Adrenal gland (tissue), 9 donors: ENCODE measurements at regions not wholly inside any gene's neighbourhood (a gene's known extent, or its start where the extent isn't known, plus 50 kb on each side); places are given as distances from the start of the nearest gene placed in this dataset.

Experiments used
- DNase-seq, 7 donors: peaks; one replicate each; pipeline ENCODE4 v3.0.0-alpha.2; 2019 to 2020
- H3K27ac ChIP-seq, 5 donors: fragments of 200-600 bp; sonication (generic) in 4 of 5; 1 replicate in 3 of 5; 2 replicates in 2 of 5; pipeline versions ENCODE4 v1.5.1 to v1.8.0; 2016 to 2020; ENCODE audit warnings: mild to moderate bottlenecking in 1 of 5
- H3K27me3 ChIP-seq: fragments of 200-600 bp; 2 replicates; pipeline ENCODE4 v1.8.0; 2021
- H3K36me3 ChIP-seq, 2 donors: fragments of 200-600 bp; replicated peaks in 1 of 2; 1 replicate in 1 of 2; 2 replicates in 1 of 2; pipeline versions ENCODE4 v1.5.1 to v1.8.0; 2018 to 2022
- H3K4me1 ChIP-seq, 2 donors: fragments of 200-600 bp; replicated peaks in 1 of 2; 1 replicate in 1 of 2; 2 replicates in 1 of 2; pipeline versions ENCODE4 v1.5.1 to v1.8.0; 2018 to 2021
- H3K4me3 ChIP-seq, 4 donors: fragments of 200-600 bp; sonication (generic) in 3 of 4; one replicate each; pipeline ENCODE4 v1.5.1; 2016 to 2018
- H3K9me3 ChIP-seq, 3 donors: fragments of 200-600 bp; sonication (generic) in 1 of 3; replicated peaks in 1 of 3; 1 replicate in 2 of 3; 2 replicates in 1 of 3; pipeline versions ENCODE4 v1.5.1 to v1.8.0; 2016 to 2021
- POLR2A ChIP-seq, 2 donors: fragments of 450-650 bp; IDR thresholded peaks; one replicate each; pipeline ENCODE4 v1.6.1; 2017; ENCODE audit warnings: antibody characterized with exemption in 2 of 2, mild to moderate bottlenecking in 2 of 2, moderate library complexity in 1 of 2
- WGBS, 4 donors: extraction: QIAGEN DNeasy Blood & Tissue Kit in 2 of 4; methylation state at CpG; one replicate each; pipeline versions ENCODE4 v1.1.5 to v1.1.7; 2013 to 2017; 5-methylcytosine and 5-hydroxymethylcytosine counted together
- intact Hi-C, 2 donors: fragments of 100-400 bp; cut with DNase I; formaldehyde crosslinking; loops; one replicate each; pipeline versions ENCODE4 v1.14.1 to v1.15.0; 2022 to 2023
- TF ChIP-seq, protein P1 (sequence below), 6 experiments: fragments of 450-650 bp in 4 of 6; fragments of 200-600 bp in 2 of 6; sonication (generic) in 1 of 6; IDR thresholded peaks; 1 replicate in 5 of 6; 2 replicates in 1 of 6; pipeline versions ENCODE4 v1.5.1 to v1.8.0; 2016 to 2021; ENCODE audit warnings: antibody characterized with exemption in 6 of 6, mild to moderate bottlenecking in 2 of 6, moderate library complexity in 1 of 6
- donor health status: healthy with polysubstance abuse.
- donor health status: Bipolar disorder and iron deficiency.
- donor health status: DM: yes; HTN: yes; CAD: no.
- donor health status: DM: no; HTN: no; CAD: no.
- donor health status: DM: no; HTN: no; CAD: no.

DNA sequence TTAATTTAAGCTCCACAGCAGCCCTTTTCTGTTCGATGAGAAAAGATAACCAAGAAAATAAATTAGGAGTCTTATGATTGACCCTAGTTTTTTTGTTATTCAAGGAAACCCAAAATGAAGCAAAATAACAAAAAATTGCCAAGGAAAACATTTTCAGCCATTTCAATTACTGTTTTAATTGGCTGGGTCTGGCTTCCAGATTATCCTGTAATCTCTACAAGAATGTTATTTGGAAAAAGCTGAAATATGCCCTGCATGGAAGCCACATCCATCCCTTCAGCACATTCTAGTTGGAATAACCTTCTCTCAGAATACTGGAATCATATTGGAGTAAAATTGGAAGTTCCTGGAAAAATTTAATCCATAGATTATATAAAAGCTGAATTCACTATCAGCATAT, 191.1 kb upstream of the CCN2 start:
- TF ChIP-seq, protein P1, sequence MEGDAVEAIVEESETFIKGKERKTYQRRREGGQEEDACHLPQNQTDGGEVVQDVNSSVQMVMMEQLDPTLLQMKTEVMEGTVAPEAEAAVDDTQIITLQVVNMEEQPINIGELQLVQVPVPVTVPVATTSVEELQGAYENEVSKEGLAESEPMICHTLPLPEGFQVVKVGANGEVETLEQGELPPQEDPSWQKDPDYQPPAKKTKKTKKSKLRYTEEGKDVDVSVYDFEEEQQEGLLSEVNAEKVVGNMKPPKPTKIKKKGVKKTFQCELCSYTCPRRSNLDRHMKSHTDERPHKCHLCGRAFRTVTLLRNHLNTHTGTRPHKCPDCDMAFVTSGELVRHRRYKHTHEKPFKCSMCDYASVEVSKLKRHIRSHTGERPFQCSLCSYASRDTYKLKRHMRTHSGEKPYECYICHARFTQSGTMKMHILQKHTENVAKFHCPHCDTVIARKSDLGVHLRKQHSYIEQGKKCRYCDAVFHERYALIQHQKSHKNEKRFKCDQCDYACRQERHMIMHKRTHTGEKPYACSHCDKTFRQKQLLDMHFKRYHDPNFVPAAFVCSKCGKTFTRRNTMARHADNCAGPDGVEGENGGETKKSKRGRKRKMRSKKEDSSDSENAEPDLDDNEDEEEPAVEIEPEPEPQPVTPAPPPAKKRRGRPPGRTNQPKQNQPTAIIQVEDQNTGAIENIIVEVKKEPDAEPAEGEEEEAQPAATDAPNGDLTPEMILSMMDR (IDR thresholded peaks at IDR 0.05), result no peak
- no peak for TF ChIP-seq POLR2A (IDR thresholded peaks at IDR 0.05)
- no peaks in the 10 kb centered on the region for H3K27me3 ChIP-seq
- no peak overlapping the region for H3K4me3 ChIP-seq
- 44 to 50% (median 47%) methylated on average over 1 of the region's 1 CpG for WGBS, 4 donors
- intact Hi-C loops, result no loop called here
- DNase-seq, result no peak
- H3K36me3 ChIP-seq, result no peaks in the 10 kb centered on the region
- no peaks in the 10 kb centered on the region for H3K4me1 ChIP-seq
- H3K27ac ChIP-seq, result no peak overlapping the region
- H3K9me3 ChIP-seq, result no peaks in the 10 kb centered on the region

DNA sequence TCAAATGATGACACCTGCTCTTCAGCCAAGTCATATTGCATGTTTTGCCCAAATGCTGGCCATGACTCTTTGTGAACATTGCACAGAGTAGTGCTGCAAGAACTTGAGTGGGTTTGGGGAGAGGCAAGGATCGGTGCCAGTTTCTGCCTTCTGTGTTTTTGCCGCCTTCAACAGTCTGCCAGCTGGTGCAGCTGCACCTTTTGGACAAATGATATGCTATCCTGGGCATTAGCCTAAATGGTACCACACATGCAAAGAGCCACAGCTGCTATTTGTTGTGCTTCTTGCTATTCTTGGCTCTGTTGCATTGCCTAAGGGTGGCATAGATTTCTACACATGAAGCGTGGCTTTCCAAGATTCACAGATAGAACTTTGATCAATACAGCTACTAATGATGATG, 189.0 kb upstream of the CCN2 start:
- intact Hi-C loops, result no loop called here
- H3K4me1 ChIP-seq, result no peaks in the 10 kb centered on the region
- no peak for DNase-seq
- no peaks in the 10 kb centered on the region for H3K27me3 ChIP-seq
- WGBS, 4 donors, result 81 to 93% (median 89%) methylated on average over 3 of the region's 3 CpGs
- H3K36me3 ChIP-seq, result no peaks in the 10 kb centered on the region
- no peak for TF ChIP-seq POLR2A (IDR thresholded peaks at IDR 0.05)
- TF ChIP-seq, protein P1 (IDR thresholded peaks at IDR 0.05), result no peak
- no peaks in the 10 kb centered on the region for H3K9me3 ChIP-seq
- H3K27ac ChIP-seq, result no peak overlapping the region
- H3K4me3 ChIP-seq, result no peak overlapping the region

DNA sequence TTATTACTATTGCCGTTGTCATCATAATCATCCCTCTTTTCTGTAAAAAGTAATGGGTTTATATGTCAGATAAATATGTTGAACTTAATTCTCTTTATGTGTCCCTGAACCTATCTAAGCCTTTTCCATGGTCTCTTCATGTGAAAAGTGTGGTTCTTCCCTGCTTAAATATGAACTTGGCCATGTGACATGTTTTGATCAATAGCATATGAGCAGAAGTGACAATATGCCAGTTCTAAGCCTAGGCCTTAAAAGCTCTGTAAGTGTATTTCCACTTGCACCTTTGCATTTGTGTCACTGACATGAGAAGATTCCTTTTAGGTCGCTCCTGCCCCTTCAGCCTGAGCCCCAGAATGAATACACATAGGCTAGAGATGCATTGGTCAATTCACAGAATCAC, 188.4 kb upstream of the CCN2 start:
- Histone ChIP-seq H3K27ac (no peak overlapping the region), H3K4me3 (no peak overlapping the region), H3K9me3 (no peaks in the 10 kb centered on the region), H3K27me3 (no peaks in the 10 kb centered on the region), H3K36me3 (no peaks in the 10 kb centered on the region), H3K4me1 (no peaks in the 10 kb centered on the region)
- no peak for DNase-seq
- TF ChIP-seq, protein P1 (IDR thresholded peaks at IDR 0.05), result no peak
- TF ChIP-seq POLR2A (IDR thresholded peaks at IDR 0.05), result no peak
- 68 to 71% (median 70%) methylated on average over 2 of the region's 2 CpGs for WGBS, 4 donors
- intact Hi-C loops, result no loop called here

DNA sequence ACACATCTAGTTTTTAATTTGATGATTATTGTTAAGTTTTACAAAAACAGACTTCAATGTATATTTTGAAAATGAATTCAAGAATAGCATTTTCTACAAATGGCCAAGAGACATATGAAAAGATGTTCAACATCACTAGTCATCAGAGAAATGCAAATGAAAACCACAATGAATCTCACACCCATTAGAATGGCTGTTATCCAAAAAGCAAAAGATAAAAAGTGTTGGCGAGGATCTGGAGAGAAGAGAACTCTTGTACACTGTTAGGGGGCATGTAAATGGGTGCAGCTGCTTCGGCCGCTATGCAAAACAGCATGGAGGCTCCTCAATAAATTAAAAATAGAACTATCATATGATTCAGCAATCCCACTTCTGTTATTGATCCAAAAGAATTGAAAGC, 185.8 kb upstream of the CCN2 start:
- 58 to 88% (median 80%) methylated on average over 3 of the region's 3 CpGs for WGBS, 4 donors
- Histone ChIP-seq H3K27me3 (no peaks in the 10 kb centered on the region), H3K4me1 (no peaks in the 10 kb centered on the region), H3K9me3 (no peaks in the 10 kb centered on the region), H3K4me3 (no peak overlapping the region), H3K27ac (no peak overlapping the region), H3K36me3 (no peaks in the 10 kb centered on the region)
- TF ChIP-seq POLR2A (IDR thresholded peaks at IDR 0.05), result no peak
- TF ChIP-seq, protein P1 (IDR thresholded peaks at IDR 0.05), result no peak
- no peak for DNase-seq
- intact Hi-C loops, result no loop called here
